CD4-positive, alpha-beta T cell treated with Interleukin-4 for 4 hours (primary cell): ENCODE measurements at regions not wholly inside any gene's neighbourhood (a gene's known extent, or its start where the extent isn't known, plus 50 kb on each side); places are given as distances from the start of the nearest gene placed in this dataset.
"Not testable (repeated sequence)": the region's sequence is repeated elsewhere in the genome, so short reads cannot be mapped to it uniquely, and the experiment has no call there.

Experiments used
- DNase-seq: peaks from one replicate; pipeline ENCODE4 v3.0.0-alpha.2; 2020

GRCh38 chr5:97234380-97234779 is 51.3 kb upstream of the RIOK2 start:
- DNase-seq, result not testable (repeated sequence)

GRCh38 chr5:97242341-97242740 is 59.3 kb upstream of the RIOK2 start:
- DNase-seq, result no peak

GRCh38 chr5:97243353-97243752 is 60.3 kb upstream of the RIOK2 start:
- no peak for DNase-seq

- no peak for DNase-seq
Observed at GRCh38 chr5:97245386-97245785, 62.3 kb upstream of the RIOK2 start.

- DNase-seq, result no peak
Observed at GRCh38 chr5:97250113-97250512, 67.1 kb upstream of the RIOK2 start.

GRCh38 chr5:97266076-97266475 is 83.0 kb upstream of the RIOK2 start:
- DNase-seq, result no peak

GRCh38 chr5:97266576-97266975 is 83.5 kb upstream of the RIOK2 start:
- no peak for DNase-seq

- DNase-seq, result no peak
Observed at GRCh38 chr5:97267767-97268166, 84.7 kb upstream of the RIOK2 start.

- DNase-seq, result no peak
Observed at GRCh38 chr5:97276474-97277120, 93.5 kb upstream of the RIOK2 start.

- no peak for DNase-seq
Observed at GRCh38 chr5:97281257-97281656, 98.2 kb upstream of the RIOK2 start.

GRCh38 chr5:97297063-97297703 is 114.1 kb upstream of the RIOK2 start:
- DNase-seq, result no peak

- no peak for DNase-seq
Observed at GRCh38 chr5:97297704-97298091, 114.7 kb upstream of the RIOK2 start.

- not testable (repeated sequence) for DNase-seq
Observed at GRCh38 chr5:97301181-97301580, 118.1 kb upstream of the RIOK2 start.

GRCh38 chr5:97338729-97339128 is 155.7 kb upstream of the RIOK2 start:
- DNase-seq, result no peak

- DNase-seq, result no peak
Observed at GRCh38 chr5:97355775-97356174, 172.7 kb upstream of the RIOK2 start.

GRCh38 chr5:97363577-97363976 is 180.5 kb upstream of the RIOK2 start:
- DNase-seq, result no peak

GRCh38 chr5:97364731-97365130 is 181.7 kb upstream of the RIOK2 start:
- no peak for DNase-seq

GRCh38 chr5:97365163-97365845 is 182.3 kb upstream of the RIOK2 start:
- no peak for DNase-seq

- DNase-seq, result no peak
Observed at GRCh38 chr5:97365918-97366317, 182.9 kb upstream of the RIOK2 start.

GRCh38 chr5:97375959-97376358 is 192.9 kb upstream of the RIOK2 start:
- no peak for DNase-seq

- no peak for DNase-seq
Observed at GRCh38 chr5:97377582-97377981, 194.5 kb upstream of the RIOK2 start.

- DNase-seq, result no peak
Observed at GRCh38 chr5:97383996-97384395, 200.9 kb upstream of the RIOK2 start.

GRCh38 chr5:97388794-97389193 is 205.7 kb upstream of the RIOK2 start:
- no peak for DNase-seq

GRCh38 chr5:97400537-97400936 is 217.5 kb upstream of the RIOK2 start:
- DNase-seq, result no peak
